ENCODE measurements at regions not wholly inside any gene's neighbourhood (a gene's known extent, or its start where the extent isn't known, plus 50 kb on each side); places are given as distances from the start of the nearest gene placed in this dataset.

DNA sequence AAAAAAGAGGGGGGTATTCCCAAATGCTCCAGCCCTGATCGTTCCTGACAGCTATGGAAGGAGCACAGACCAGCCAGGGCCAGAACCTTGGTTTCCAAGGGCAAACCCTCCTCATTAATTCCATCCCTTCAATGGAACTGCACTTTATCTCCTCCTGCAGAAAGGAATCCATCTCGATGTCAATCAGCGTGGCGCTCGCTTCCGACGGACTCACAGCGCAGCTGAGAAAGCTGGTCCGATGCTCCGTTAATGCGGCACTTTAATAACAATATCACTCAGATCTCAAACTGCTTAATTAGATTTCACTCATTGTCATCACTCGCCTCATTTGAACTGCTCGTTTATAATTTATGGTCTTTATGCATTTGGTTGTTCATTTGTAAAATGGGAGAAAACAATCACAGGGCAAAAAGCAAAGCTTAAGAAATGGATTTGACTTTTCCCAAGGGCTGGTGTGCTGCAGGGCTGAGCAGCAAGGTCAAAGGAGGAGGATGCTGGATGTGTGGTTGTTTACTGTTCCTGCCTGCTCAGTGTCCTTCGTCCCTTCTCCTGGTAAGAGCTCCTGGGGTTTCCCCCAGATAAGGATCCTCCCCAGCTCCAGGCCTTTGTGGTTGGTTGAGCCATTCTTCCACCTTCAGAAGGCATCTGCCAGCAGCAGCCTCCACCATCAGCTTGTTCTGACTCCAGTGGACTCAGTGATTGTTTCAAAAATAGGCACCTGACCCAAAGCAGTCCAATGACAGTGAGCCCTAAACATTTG lies 152.7 kb downstream of the ANKRD60 start:
- TF ChIP-seq CTCF (conservative IDR thresholded peaks at IDR 0.05) = no peak
- TF ChIP-seq ZFX (IDR thresholded peaks at IDR 0.05) = no peak
